Muscle layer of colon (tissue), 2 donors: ENCODE measurements at regions not wholly inside any gene's neighbourhood (a gene's known extent, or its start where the extent isn't known, plus 50 kb on each side); places are given as distances from the start of the nearest gene placed in this dataset.

Experiments used
- H3K27ac ChIP-seq: one replicate; pipeline ENCODE4 v1.7.0; 2013; ENCODE audit warnings: low read depth, mild to moderate bottlenecking, low read length, moderate library complexity
- H3K27me3 ChIP-seq, 2 donors: one replicate each; pipeline ENCODE4 v1.7.0; 2013; ENCODE audit warnings: low read length in 2 of 2, mild to moderate bottlenecking in 2 of 2; ENCODE audit not compliant: insufficient read depth in 2 of 2, control insufficient read depth in 1 of 2
- H3K36me3 ChIP-seq: one replicate; pipeline ENCODE4 v1.7.0; 2013; ENCODE audit warnings: mild to moderate bottlenecking, low read length; ENCODE audit not compliant: insufficient read depth
- H3K4me1 ChIP-seq: one replicate; pipeline ENCODE4 v1.7.0; 2013; ENCODE audit warnings: mild to moderate bottlenecking, low read length; ENCODE audit not compliant: insufficient read depth
- H3K4me3 ChIP-seq, 2 donors: one replicate each; pipeline ENCODE4 v1.7.0; 2013; ENCODE audit warnings: low read length in 2 of 2, low read depth in 1 of 2, mild to moderate bottlenecking in 1 of 2, moderate library complexity in 1 of 2
- H3K9ac ChIP-seq: one replicate; pipeline ENCODE4 v1.7.0; 2013; ENCODE audit warnings: low read length
- H3K9me3 ChIP-seq: one replicate; pipeline ENCODE4 v1.7.0; 2013; ENCODE audit warnings: mild to moderate bottlenecking, low read length
- donor health status: abdominal sarcoma.
- donor health status: Adenocarcinoma of cecum.

- no peaks in the 10 kb centered on the region for H3K4me1 ChIP-seq
- no peak overlapping the region for H3K9ac ChIP-seq
- no peaks in the 10 kb centered on the region for H3K36me3 ChIP-seq
- no peak overlapping the region for H3K4me3 ChIP-seq
- H3K9me3 ChIP-seq: no peaks in the 10 kb centered on the region
- H3K27me3 ChIP-seq: no peaks in the 10 kb centered on the region
- H3K27ac ChIP-seq: no peak overlapping the region
Measured at GRCh38 chr5:98463222-98463621, 310.2 kb upstream of the RGMB start.

GRCh38 chr5:98463676-98464075, 309.8 kb upstream of the RGMB start:
- no peak overlapping the region for H3K27ac ChIP-seq
- H3K9me3 ChIP-seq: no peaks in the 10 kb centered on the region
- no peak overlapping the region for H3K4me3 ChIP-seq
- no peaks in the 10 kb centered on the region for H3K27me3 ChIP-seq
- no peaks in the 10 kb centered on the region for H3K36me3 ChIP-seq
- H3K9ac ChIP-seq: no peak overlapping the region
- no peaks in the 10 kb centered on the region for H3K4me1 ChIP-seq

GRCh38 chr5:98464737-98465330, 308.6 kb upstream of the RGMB start:
- no peaks in the 10 kb centered on the region for H3K9me3 ChIP-seq

GRCh38 chr5:98468188-98468869, 305.1 kb upstream of the RGMB start:
- no peak overlapping the region for H3K27ac ChIP-seq

More at GRCh38 chr5:98464737-98465330, 308.6 kb upstream of the RGMB start:
- Histone ChIP-seq H3K27me3 (no peaks in the 10 kb centered on the region), H3K9ac (no peak overlapping the region), H3K4me1 (no peaks in the 10 kb centered on the region), H3K36me3 (no peaks in the 10 kb centered on the region), H3K27ac (no peak overlapping the region), H3K4me3 (no peak overlapping the region)

GRCh38 chr5:98470747-98471146, 302.7 kb upstream of the RGMB start:
- Histone ChIP-seq H3K27ac (no peak overlapping the region), H3K36me3 (no peaks in the 10 kb centered on the region), H3K9me3 (no peaks in the 10 kb centered on the region), H3K27me3 (no peaks in the 10 kb centered on the region), H3K4me3 (no peak overlapping the region), H3K4me1 (no peaks in the 10 kb centered on the region), H3K9ac (no peak overlapping the region)

More at GRCh38 chr5:98468188-98468869, 305.1 kb upstream of the RGMB start:
- H3K4me3 ChIP-seq: no peak overlapping the region
- no peaks in the 10 kb centered on the region for H3K27me3 ChIP-seq
- H3K9ac ChIP-seq: no peak overlapping the region
- H3K4me1 ChIP-seq: no peaks in the 10 kb centered on the region
- H3K36me3 ChIP-seq: no peaks in the 10 kb centered on the region
- H3K9me3 ChIP-seq: no peaks in the 10 kb centered on the region

- H3K27me3 ChIP-seq: no peaks in the 10 kb centered on the region
- H3K4me3 ChIP-seq: no peak overlapping the region
- no peaks in the 10 kb centered on the region for H3K4me1 ChIP-seq
- no peak overlapping the region for H3K9ac ChIP-seq
- H3K9me3 ChIP-seq: no peaks in the 10 kb centered on the region
- no peaks in the 10 kb centered on the region for H3K36me3 ChIP-seq
- H3K27ac ChIP-seq: no peak overlapping the region
Measured at GRCh38 chr5:98471458-98471857, 302.0 kb upstream of the RGMB start.

- Histone ChIP-seq H3K4me1 (no peaks in the 10 kb centered on the region), H3K27ac (no peak overlapping the region), H3K9me3 (no peaks in the 10 kb centered on the region)
Measured at GRCh38 chr5:98474216-98474615, 299.2 kb upstream of the RGMB start.

GRCh38 chr5:98474782-98475181, 298.7 kb upstream of the RGMB start:
- H3K9me3 ChIP-seq: no peaks in the 10 kb centered on the region
- no peak overlapping the region for H3K9ac ChIP-seq
- H3K36me3 ChIP-seq: no peaks in the 10 kb centered on the region
- H3K4me1 ChIP-seq: no peaks in the 10 kb centered on the region
- no peak overlapping the region for H3K27ac ChIP-seq
- no peak overlapping the region for H3K4me3 ChIP-seq
- H3K27me3 ChIP-seq: no peaks in the 10 kb centered on the region

More at GRCh38 chr5:98474216-98474615, 299.2 kb upstream of the RGMB start:
- Histone ChIP-seq H3K9ac (no peak overlapping the region), H3K36me3 (no peaks in the 10 kb centered on the region), H3K27me3 (no peaks in the 10 kb centered on the region), H3K4me3 (no peak overlapping the region)

- H3K27me3 ChIP-seq: no peaks in the 10 kb centered on the region
- no peak overlapping the region for H3K9ac ChIP-seq
- H3K27ac ChIP-seq: no peak overlapping the region
- H3K36me3 ChIP-seq: no peaks in the 10 kb centered on the region
- no peaks in the 10 kb centered on the region for H3K4me1 ChIP-seq
- H3K9me3 ChIP-seq: no peaks in the 10 kb centered on the region
- H3K4me3 ChIP-seq: no peak overlapping the region
Measured at GRCh38 chr5:98482321-98483300, 290.9 kb upstream of the RGMB start.

- Histone ChIP-seq H3K27ac (no peak overlapping the region), H3K9ac (no peak overlapping the region), H3K4me1 (no peaks in the 10 kb centered on the region), H3K27me3 (no peaks in the 10 kb centered on the region), H3K9me3 (no peaks in the 10 kb centered on the region), H3K4me3 (no peak overlapping the region), H3K36me3 (no peaks in the 10 kb centered on the region)
Measured at GRCh38 chr5:98483301-98483685, 290.2 kb upstream of the RGMB start.

- Histone ChIP-seq H3K4me3 (no peak overlapping the region), H3K27ac (no peak overlapping the region), H3K9ac (no peak overlapping the region), H3K36me3 (no peaks in the 10 kb centered on the region), H3K27me3 (no peaks in the 10 kb centered on the region), H3K9me3 (no peaks in the 10 kb centered on the region), H3K4me1 (no peaks in the 10 kb centered on the region)
Measured at GRCh38 chr5:98489021-98489420, 284.4 kb upstream of the RGMB start.
